HG02884 (cell line): ENCODE measurements at regions not wholly inside any gene's neighbourhood (a gene's known extent, or its start where the extent isn't known, plus 50 kb on each side); places are given as distances from the start of the nearest gene placed in this dataset.
"Not testable (repeated sequence)": the region's sequence is repeated elsewhere in the genome, so short reads cannot be mapped to it uniquely, and the experiment has no call there.

ENCODE experiments used
- ATAC-seq: cut with Tn5 transposase; IDR thresholded peaks from one replicate; pipeline ENCODE4 v1.9.1; 2021; ENCODE audit warnings: mild to moderate bottlenecking, moderate library complexity; ENCODE audit not compliant: unreplicated experiment

- no peak for ATAC-seq
Measured at GRCh38 chr4:28007693-28008092, 1147.1 kb downstream of the STIM2 start.

GRCh38 chr4:28009541-28009940, 1148.9 kb downstream of the STIM2 start:
- no peak for ATAC-seq

GRCh38 chr4:28010577-28011240, 1150.1 kb downstream of the STIM2 start:
- no peak for ATAC-seq

GRCh38 chr4:28014469-28014868, 1153.8 kb downstream of the STIM2 start:
- ATAC-seq: no peak

- ATAC-seq: no peak
Measured at GRCh38 chr4:28015996-28016395, 1155.4 kb downstream of the STIM2 start.

GRCh38 chr4:28038253-28038652, 1177.6 kb downstream of the STIM2 start:
- not testable (repeated sequence) for ATAC-seq

GRCh38 chr4:28062562-28062961, 1201.9 kb downstream of the STIM2 start:
- ATAC-seq: no peak

- ATAC-seq: no peak
Measured at GRCh38 chr4:28073860-28074555, 1213.4 kb downstream of the STIM2 start.

- ATAC-seq: no peak
Measured at GRCh38 chr4:28075401-28075956, 1214.8 kb downstream of the STIM2 start.

GRCh38 chr4:28077203-28077602, 1216.6 kb downstream of the STIM2 start:
- not testable (repeated sequence) for ATAC-seq

GRCh38 chr4:28082686-28083390, 1222.2 kb downstream of the STIM2 start:
- ATAC-seq: no peak

- no peak for ATAC-seq
Measured at GRCh38 chr4:28092610-28093009, 1232.0 kb downstream of the STIM2 start.

GRCh38 chr4:28093071-28093470, 1232.4 kb downstream of the STIM2 start:
- ATAC-seq: no peak

- no peak for ATAC-seq
Measured at GRCh38 chr4:28101583-28101982, 1240.9 kb downstream of the STIM2 start.

- ATAC-seq: no peak
Measured at GRCh38 chr4:28105271-28105859, 1244.7 kb downstream of the STIM2 start.

GRCh38 chr4:28106155-28106554, 1245.5 kb downstream of the STIM2 start:
- ATAC-seq: no peak

GRCh38 chr4:28109801-28110200, 1249.2 kb downstream of the STIM2 start:
- no peak for ATAC-seq

GRCh38 chr4:28112691-28113335, 1252.2 kb downstream of the STIM2 start:
- ATAC-seq: not testable (repeated sequence)

GRCh38 chr4:28113586-28113985, 1252.9 kb downstream of the STIM2 start:
- not testable (repeated sequence) for ATAC-seq

- ATAC-seq: not testable (repeated sequence)
Measured at GRCh38 chr4:28116526-28117083, 1256.0 kb downstream of the STIM2 start.
